Stimulated activated naive CD8-positive, alpha-beta T cell treated with anti-CD3 and anti-CD28 coated beads, Interleukin-15, Interleukin-2, amounts not matched to agents 100 ng/mL and 50 ng/mL, for 24 hours (primary cell): ENCODE measurements at regions not wholly inside any gene's neighbourhood (a gene's known extent, or its start where the extent isn't known, plus 50 kb on each side); places are given as distances from the start of the nearest gene placed in this dataset.
"Not testable (repeated sequence)": the region's sequence is repeated elsewhere in the genome, so short reads cannot be mapped to it uniquely, and the experiment has no call there.

Experiments used
- H3K27ac Mint-ChIP-seq: one replicate; pipeline ENCODE4 v1.8.0; 2021; ENCODE audit warnings: mild to moderate bottlenecking, mixed read lengths
- H3K27me3 Mint-ChIP-seq: one replicate; pipeline ENCODE4 v1.8.0; 2021; ENCODE audit warnings: mixed read lengths
- H3K36me3 Mint-ChIP-seq: one replicate; pipeline ENCODE4 v1.8.0; 2021; ENCODE audit warnings: low read depth, mixed read lengths
- H3K4me1 Mint-ChIP-seq: one replicate; pipeline ENCODE4 v1.8.0; 2021; ENCODE audit warnings: low read depth, mixed read lengths
- H3K4me3 Mint-ChIP-seq: one replicate; pipeline ENCODE4 v1.8.0; 2021; ENCODE audit warnings: mild to moderate bottlenecking, mixed read lengths
- H3K9me3 Mint-ChIP-seq: one replicate; pipeline ENCODE4 v1.8.0; 2021; ENCODE audit warnings: mixed read lengths

DNA sequence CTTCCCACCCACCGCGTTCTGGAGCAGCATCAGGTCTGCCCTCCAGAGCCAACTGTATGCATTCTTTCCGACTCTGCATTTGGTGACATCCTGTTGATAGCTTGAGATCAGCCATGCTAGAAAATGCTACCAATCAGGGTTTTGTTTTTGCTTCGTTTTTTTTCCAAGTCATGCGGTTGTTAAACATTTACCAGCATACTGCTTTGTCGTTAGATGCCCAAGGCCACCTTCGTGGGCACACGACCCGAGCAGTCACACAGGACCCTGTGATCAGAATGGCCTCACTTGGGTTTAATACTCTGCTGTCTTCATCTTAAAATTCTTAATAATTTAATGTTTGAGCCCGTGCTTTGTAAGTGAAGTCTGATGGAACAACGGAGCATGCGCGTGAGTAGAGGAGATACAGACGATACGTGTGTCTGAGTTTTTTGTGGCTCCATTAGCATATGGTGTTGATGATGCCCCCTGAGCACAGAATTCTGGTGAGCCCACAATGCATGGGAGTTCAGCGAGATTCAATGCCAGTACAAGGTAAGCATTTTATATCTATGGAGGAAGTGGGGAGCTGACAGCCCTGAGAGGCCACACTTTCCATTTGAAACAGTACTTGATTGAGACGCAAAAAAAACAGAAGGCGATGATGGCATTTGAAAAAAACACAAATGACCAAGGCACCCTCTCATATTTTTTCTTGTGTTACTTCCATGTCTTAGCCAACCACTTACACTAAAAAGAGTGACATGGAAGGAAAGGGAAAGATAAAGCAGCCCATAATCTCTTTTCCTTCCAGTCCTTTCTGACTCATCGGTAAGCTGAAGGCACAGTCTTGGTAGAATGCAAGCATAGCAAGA lies 323.6 kb downstream of the BCOR start:
- Mint-ChIP-seq H3K27ac (peak overlapping the region; percentile 95), H3K27me3 (no peaks in the 10 kb centered on the region), H3K4me1 (peaks cover 60% of the 10 kb centered on the region), H3K36me3 (no peaks in the 10 kb centered on the region), H3K9me3 (peaks cover 4% of the 10 kb centered on the region), H3K4me3 (peak overlapping the region; percentile 61)

DNA sequence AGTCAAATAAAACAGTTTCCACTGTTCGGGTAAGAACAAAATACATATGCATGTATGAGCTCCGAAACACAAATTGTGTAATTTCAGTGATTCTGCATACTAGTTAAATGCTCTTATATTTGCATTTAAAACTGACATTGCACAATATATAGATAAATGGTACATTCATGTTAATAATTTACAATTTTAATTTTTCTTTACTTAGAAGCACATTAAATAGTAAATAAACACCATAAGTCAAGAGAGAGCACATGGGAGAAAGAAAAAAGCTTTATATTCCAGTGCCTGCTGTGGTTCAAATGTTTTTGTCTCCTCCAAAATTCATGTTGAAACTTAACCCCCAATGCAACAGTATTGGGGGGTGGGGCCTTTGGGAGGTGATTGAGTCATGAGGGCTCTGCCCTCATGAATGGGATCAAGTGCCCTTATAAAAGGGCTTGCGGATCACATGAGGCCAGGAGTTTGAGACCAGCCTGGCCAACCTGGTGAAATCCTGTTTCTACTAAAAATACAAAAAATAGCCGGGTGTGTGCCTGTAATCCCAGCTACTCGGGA lies 322.9 kb downstream of the BCOR start:
- H3K4me3 Mint-ChIP-seq, result peak overlapping the region; percentile 61
- H3K4me1 Mint-ChIP-seq, result peaks cover 60% of the 10 kb centered on the region
- peaks cover 4% of the 10 kb centered on the region for H3K9me3 Mint-ChIP-seq

DNA sequence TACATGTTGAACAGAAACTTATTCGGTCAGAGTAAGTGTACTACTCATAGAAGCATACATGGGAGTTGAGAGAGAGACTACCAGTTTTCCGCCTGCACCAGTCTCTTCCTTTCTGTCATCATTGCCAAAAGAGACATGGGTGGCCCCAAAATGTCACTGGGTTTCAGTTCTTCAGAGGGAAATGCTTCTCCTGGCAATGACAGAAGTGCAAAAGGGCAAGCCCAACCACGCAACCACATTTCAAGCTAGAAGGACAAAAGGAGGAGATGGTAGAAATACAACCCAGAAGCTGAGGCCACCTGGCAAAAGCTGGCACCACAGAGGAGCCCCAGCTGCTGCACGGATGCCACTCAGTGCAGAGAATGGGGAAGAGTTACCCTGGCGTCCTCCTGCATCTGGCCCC lies 320.1 kb downstream of the BCOR start:
- Mint-ChIP-seq H3K4me3 (peak overlapping the region; percentile 19), H3K4me1 (peaks cover 46% of the 10 kb centered on the region), H3K27me3 (no peaks in the 10 kb centered on the region), H3K36me3 (no peaks in the 10 kb centered on the region), H3K9me3 (no peaks in the 10 kb centered on the region), H3K27ac (peak overlapping the region; percentile 91)

More for the DNA sequence above, 322.9 kb downstream of the BCOR start:
- Mint-ChIP-seq H3K36me3 (no peaks in the 10 kb centered on the region), H3K27me3 (no peaks in the 10 kb centered on the region), H3K27ac (peak overlapping the region; percentile 95)

DNA sequence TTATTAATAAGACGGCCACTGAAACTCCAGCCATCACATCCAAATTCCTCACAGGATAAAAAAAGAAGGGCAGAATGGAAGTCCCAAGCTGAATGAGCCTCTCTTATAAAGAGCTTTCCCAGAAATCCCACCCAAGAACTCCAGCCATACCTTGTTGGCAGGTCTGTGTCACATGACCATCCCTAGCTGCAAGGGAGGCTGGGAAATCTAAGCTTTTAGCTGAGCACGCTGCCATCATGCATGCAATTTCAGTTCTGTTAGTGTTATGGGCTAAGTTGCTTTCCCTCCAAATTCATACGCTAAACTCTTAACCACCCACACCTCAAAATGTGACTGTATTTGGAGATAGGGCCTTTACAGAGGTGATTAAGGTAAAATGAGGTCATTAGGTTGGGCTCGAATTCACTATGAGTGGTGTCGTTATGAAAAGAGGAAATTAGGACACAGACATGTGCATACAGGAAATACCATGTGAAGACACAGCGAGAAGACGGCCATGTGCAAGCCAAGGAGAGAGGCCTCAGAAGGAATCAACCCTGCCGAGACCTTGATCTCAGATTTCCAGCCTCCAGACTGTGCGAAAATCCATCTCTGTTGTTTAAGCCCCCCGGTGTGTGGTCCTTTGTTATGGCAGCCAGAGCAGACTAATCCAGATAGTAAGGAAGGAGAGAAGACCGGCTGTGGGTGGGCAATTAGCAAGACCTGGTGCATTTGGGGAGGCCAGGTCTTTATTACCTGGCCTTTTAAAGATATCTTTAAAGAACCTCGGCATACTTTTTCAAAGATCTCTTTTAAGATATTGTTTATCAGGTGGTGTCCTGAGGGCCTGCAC lies 317.6 kb downstream of the BCOR start:
- H3K27ac Mint-ChIP-seq, result no peak overlapping the region

DNA sequence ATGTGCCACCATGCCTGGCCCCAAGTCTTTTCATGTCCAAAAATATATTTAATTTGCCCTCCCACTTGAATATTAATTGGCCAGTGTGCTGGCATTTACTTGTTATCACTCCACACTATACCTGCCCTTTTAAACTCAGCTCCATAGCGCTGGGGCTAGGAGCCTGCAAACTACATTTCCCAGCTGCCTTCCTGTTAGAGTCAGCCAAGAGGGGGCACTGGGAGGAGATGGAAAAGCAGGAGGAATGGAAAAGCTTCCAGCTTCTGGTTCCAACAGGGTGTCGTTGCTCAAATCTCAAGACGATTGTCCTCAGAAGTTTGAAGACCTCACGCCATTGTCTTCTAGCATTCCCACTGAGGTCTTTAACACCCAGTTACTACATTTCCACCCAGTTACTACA lies 315.5 kb downstream of the BCOR start:
- peaks cover 18% of the 10 kb centered on the region for H3K4me1 Mint-ChIP-seq
- no peaks in the 10 kb centered on the region for H3K9me3 Mint-ChIP-seq

More for the DNA sequence above, 317.6 kb downstream of the BCOR start:
- Mint-ChIP-seq H3K36me3 (no peaks in the 10 kb centered on the region), H3K27me3 (no peaks in the 10 kb centered on the region), H3K9me3 (no peaks in the 10 kb centered on the region), H3K4me3 (no peak overlapping the region), H3K4me1 (peaks cover 28% of the 10 kb centered on the region)

DNA sequence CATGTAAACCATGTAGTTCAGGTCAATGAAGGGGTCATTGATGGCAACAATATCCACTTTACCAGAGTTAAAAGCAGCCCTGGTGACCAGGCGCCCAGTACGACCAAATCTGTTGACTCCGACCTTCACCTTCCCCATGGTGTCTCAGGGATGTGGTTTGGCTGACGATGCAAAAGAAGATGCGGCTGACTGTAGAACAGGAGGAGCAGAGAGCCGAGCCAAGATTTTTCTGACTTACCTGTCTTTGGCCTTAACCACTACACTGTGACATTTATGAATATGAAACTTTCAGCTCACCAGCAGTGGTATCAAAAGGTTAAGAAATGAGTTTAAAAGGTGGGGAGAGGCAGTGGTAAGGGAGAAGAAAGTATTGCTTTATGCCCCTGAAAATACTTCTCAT lies 309.8 kb downstream of the BCOR start:
- H3K4me1 Mint-ChIP-seq, result peaks cover 4% of the 10 kb centered on the region
- no peak overlapping the region for H3K27ac Mint-ChIP-seq
- no peaks in the 10 kb centered on the region for H3K36me3 Mint-ChIP-seq
- no peaks in the 10 kb centered on the region for H3K27me3 Mint-ChIP-seq
- H3K4me3 Mint-ChIP-seq, result no peak overlapping the region
- H3K9me3 Mint-ChIP-seq, result no peaks in the 10 kb centered on the region

More for the DNA sequence above, 315.5 kb downstream of the BCOR start:
- Mint-ChIP-seq H3K4me3 (no peak overlapping the region), H3K36me3 (no peaks in the 10 kb centered on the region), H3K27me3 (no peaks in the 10 kb centered on the region), H3K27ac (no peak overlapping the region)

DNA sequence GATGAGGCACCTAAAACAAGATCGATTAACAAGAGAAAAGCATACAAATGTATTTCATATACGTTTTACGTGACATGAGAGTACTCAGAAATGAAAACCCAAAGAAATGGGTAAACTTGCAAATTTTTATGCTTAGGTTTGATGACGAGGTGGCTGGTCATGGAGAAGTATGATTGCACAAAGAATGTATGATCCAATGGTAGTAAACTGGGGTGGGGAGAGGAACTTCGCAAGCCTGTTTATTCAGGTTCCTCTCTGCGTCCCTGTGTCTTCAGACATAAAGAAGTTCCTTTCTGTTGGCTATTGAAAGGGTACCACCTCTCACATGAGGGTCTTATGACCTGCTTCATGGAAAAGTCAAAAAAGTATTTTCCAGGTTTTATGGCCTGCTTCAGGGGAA lies 309.2 kb downstream of the BCOR start:
- Mint-ChIP-seq H3K4me3 (no peak overlapping the region), H3K27ac (no peak overlapping the region), H3K9me3 (no peaks in the 10 kb centered on the region)

DNA sequence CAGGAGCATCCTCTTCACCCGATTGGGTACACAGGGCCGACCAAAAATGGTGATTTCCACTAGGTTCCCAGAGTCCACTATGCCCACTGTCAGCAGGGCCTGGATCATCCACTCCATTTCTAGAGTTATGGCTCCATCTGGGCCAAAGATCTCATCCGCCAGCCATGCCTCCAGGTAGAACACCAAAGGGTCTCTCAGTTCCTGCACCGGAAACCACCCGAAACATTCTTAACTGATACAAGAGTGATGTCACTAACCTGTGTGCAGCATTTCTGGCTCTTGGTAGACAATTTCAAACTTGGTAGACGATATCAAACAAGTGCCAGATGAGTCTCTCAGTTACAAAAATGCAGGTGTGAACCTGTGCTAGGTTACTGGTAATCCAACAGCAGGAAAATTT lies 306.1 kb downstream of the BCOR start:
- Mint-ChIP-seq H3K9me3 (no peaks in the 10 kb centered on the region), H3K27me3 (no peaks in the 10 kb centered on the region), H3K36me3 (no peaks in the 10 kb centered on the region), H3K4me1 (peaks cover 4% of the 10 kb centered on the region), H3K4me3 (no peak overlapping the region), H3K27ac (no peak overlapping the region)

More for the DNA sequence above, 309.2 kb downstream of the BCOR start:
- Mint-ChIP-seq H3K27me3 (no peaks in the 10 kb centered on the region), H3K4me1 (peaks cover 4% of the 10 kb centered on the region), H3K36me3 (no peaks in the 10 kb centered on the region)

DNA sequence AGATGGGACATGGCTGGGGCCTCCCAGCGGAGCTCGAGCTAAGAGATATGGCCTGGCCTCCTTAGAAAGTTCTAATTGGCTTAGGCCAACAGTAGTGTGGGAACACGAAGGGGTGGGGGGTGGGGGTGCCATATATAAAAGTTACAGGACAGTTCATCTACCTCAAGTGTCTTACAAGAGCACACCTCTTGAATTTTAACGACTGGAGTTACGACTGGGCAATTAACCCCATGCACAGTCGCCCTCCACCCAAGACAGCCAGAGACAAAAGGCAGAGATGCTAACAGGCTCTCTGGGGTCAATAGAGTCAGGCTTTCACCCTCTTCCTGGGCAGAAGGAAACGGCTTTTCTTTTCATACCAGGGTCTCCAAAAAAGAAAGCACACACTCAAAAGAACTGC lies 302.2 kb downstream of the BCOR start:
- Mint-ChIP-seq H3K27ac (no peak overlapping the region), H3K36me3 (no peaks in the 10 kb centered on the region), H3K27me3 (no peaks in the 10 kb centered on the region), H3K4me3 (no peak overlapping the region), H3K4me1 (no peaks in the 10 kb centered on the region), H3K9me3 (no peaks in the 10 kb centered on the region)

DNA sequence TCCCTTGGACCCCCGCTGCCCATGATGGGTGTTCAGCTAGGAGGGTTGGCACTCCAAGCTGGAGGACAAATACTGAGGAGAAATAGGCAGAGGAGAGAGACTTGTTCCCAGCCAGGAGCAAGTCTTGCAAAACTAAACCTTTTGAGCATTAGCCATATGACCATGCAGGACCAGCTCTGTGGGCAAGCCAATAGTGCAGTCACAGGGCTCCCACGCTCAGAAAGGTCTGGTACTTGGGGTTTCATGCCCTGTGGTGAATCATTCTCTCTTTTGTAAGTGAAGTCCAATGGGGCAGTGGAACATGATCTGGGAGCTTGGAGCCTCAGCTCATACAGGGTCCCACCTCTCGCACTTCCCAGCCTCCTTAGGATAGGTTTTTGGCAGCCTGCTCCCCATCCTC lies 300.9 kb downstream of the BCOR start:
- H3K36me3 Mint-ChIP-seq, result no peaks in the 10 kb centered on the region
- no peaks in the 10 kb centered on the region for H3K4me1 Mint-ChIP-seq
- H3K9me3 Mint-ChIP-seq, result no peaks in the 10 kb centered on the region
- no peak overlapping the region for H3K27ac Mint-ChIP-seq
- no peaks in the 10 kb centered on the region for H3K27me3 Mint-ChIP-seq
- H3K4me3 Mint-ChIP-seq, result no peak overlapping the region

DNA sequence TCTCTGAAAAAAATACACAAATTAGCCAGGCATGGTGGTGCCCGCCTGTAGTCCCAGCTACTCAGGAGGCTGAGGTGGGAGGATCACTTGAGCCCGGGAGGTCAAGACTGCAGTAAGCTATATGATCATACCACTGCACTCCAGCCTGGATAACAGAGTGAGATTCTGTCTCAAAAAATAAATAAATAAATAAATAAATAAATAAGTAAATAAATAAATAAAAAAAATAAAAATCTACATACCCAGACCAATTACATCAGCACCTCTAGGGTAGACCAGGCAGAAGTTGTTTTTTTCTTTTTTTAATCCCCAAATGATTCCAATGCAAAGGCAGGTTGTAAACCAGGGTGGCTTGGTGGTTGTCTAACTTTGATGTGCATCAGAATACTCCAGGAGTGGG lies 299.3 kb downstream of the BCOR start:
- not testable (repeated sequence) for H3K27me3 Mint-ChIP-seq, H3K36me3 Mint-ChIP-seq, H3K4me1 Mint-ChIP-seq, H3K27ac Mint-ChIP-seq, H3K9me3 Mint-ChIP-seq, H3K4me3 Mint-ChIP-seq

DNA sequence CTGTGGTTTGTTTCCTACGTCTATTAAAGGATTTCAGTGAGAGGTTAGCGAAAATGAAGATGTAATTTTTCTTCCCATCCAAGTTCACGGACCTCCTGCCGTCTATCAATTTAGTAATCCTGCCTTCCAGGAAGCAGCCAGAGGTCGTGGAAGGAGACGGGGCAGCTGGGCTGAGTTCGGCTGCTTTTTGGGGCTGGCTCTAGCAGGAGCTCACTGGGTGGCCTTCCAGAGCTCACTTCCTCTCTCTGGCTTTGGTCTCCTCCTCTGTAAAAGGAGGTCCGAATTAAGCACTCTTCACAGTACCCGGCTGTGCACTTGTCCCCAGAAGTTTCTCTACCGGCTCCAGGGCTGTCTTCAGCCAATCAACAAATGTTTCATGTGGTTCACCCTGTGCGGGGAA lies 295.4 kb downstream of the BCOR start:
- no peaks in the 10 kb centered on the region for H3K27me3 Mint-ChIP-seq
- no peak overlapping the region for H3K27ac Mint-ChIP-seq
- peaks cover 26% of the 10 kb centered on the region for H3K4me1 Mint-ChIP-seq
- H3K36me3 Mint-ChIP-seq, result no peaks in the 10 kb centered on the region
- H3K9me3 Mint-ChIP-seq, result no peaks in the 10 kb centered on the region
- no peak overlapping the region for H3K4me3 Mint-ChIP-seq

DNA sequence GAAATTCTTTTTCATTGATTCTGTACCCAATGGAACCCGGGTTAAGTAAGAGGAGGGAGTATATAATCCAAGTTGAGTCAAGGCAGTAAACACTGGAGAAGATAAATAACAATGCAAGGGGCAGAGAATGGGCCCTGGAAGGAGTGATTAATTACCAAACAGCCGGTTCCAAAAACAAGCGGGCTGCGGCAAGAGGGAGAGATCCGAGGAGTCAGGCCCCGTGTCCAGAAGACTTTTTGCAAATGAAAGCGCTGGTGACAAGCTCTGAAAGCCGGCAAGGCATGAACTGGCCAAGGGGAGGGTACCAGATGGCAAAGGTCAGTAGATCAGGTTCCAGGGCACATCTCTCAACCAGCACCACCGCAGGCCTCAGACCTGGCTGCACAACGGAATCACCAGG lies 294.9 kb downstream of the BCOR start:
- Mint-ChIP-seq H3K4me3 (no peak overlapping the region), H3K27me3 (no peaks in the 10 kb centered on the region), H3K4me1 (peaks cover 26% of the 10 kb centered on the region), H3K36me3 (no peaks in the 10 kb centered on the region), H3K27ac (no peak overlapping the region), H3K9me3 (no peaks in the 10 kb centered on the region)

DNA sequence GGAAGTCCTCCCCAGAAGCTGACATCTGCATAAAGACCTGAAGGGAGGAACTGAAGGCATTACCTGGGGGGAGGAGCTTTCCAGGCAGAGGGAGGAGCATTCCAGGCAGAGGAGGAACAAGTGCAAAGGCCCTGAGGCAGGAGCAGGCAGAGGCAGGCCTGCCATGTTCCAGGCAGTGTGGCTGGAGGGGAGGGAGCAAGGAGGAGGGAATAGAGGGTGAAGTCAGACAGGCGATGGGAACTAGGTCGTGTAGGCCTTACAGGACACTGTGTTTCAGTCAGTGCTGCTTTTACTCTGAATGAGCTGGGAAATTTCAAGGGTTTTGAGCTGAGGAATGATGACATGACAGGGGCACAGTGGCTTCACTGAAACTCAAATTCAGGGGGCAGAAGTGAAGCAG lies 292.7 kb downstream of the BCOR start:
- H3K36me3 Mint-ChIP-seq, result no peaks in the 10 kb centered on the region
- H3K27ac Mint-ChIP-seq, result no peak overlapping the region
- no peaks in the 10 kb centered on the region for H3K27me3 Mint-ChIP-seq
- H3K4me3 Mint-ChIP-seq, result no peak overlapping the region
- peaks cover 26% of the 10 kb centered on the region for H3K4me1 Mint-ChIP-seq
- H3K9me3 Mint-ChIP-seq, result no peaks in the 10 kb centered on the region

DNA sequence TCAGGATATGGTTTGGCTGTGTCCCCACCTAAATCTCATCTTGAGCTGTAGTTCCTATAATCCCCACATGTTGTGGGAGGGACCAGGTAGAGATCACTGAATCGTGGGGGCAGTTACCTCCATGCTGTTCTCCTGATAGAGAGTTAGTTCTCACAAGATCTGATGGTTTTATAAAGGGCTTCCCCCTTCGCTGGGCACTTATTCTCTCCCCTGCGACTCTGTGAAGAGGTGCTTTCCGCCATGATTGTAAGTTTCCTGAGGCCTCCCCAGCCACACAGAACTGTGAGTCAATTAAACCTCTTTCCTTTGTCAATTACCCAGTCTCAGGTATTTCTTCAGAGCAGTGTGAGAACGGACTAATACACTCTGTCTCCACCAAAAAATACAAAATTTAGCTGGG lies 291.9 kb downstream of the BCOR start:
- Mint-ChIP-seq H3K27ac (peak overlapping the region; percentile 69), H3K4me3 (no peak overlapping the region), H3K9me3 (no peaks in the 10 kb centered on the region), H3K27me3 (peaks cover 3% of the 10 kb centered on the region), H3K4me1 (peaks cover 26% of the 10 kb centered on the region), H3K36me3 (no peaks in the 10 kb centered on the region)
